Progenitor cell of endocrine pancreas (in vitro differentiated cells): ENCODE measurements at regions not wholly inside any gene's neighbourhood (a gene's known extent, or its start where the extent isn't known, plus 50 kb on each side); places are given as distances from the start of the nearest gene placed in this dataset.
A peak's percentile ranks its signal among the peaks of the same experiment; 100 is the strongest.

Experiments
- DNase-seq: peaks from one replicate; pipeline ENCODE4 v3.0.0; 2021; ENCODE audit warnings: low spot score; ENCODE audit not compliant: unreplicated experiment
- H3K27ac Mint-ChIP-seq: 2 replicates; pipeline ENCODE4 v1.8.0; 2021; ENCODE audit warnings: mild to moderate bottlenecking, moderate library complexity, mixed read lengths
- H3K27me3 Mint-ChIP-seq: 2 replicates; pipeline ENCODE4 v1.8.0; 2021; ENCODE audit warnings: mixed read lengths
- H3K36me3 Mint-ChIP-seq: 2 replicates; pipeline ENCODE4 v1.8.0; 2022; ENCODE audit warnings: mixed read lengths; ENCODE audit not compliant: insufficient read depth
- H3K4me1 Mint-ChIP-seq: 2 replicates; pipeline ENCODE4 v1.8.0; 2021; ENCODE audit warnings: low read depth, mixed read lengths
- H3K4me3 Mint-ChIP-seq: 2 replicates; pipeline ENCODE4 v1.8.0; 2021; ENCODE audit warnings: low read depth, mild to moderate bottlenecking, moderate library complexity, mixed read lengths
- H3K9me3 Mint-ChIP-seq: 2 replicates; pipeline ENCODE4 v1.8.0; 2021; ENCODE audit warnings: low read depth, mixed read lengths
- TF ChIP-seq, protein P1 (sequence below): fragments of 200-600 bp; sonication (generic); IDR thresholded peaks from one replicate; pipeline ENCODE4 v1.5.0; 2021; ENCODE audit warnings: antibody characterized with exemption, mild to moderate bottlenecking; ENCODE audit not compliant: unreplicated experiment

DNA sequence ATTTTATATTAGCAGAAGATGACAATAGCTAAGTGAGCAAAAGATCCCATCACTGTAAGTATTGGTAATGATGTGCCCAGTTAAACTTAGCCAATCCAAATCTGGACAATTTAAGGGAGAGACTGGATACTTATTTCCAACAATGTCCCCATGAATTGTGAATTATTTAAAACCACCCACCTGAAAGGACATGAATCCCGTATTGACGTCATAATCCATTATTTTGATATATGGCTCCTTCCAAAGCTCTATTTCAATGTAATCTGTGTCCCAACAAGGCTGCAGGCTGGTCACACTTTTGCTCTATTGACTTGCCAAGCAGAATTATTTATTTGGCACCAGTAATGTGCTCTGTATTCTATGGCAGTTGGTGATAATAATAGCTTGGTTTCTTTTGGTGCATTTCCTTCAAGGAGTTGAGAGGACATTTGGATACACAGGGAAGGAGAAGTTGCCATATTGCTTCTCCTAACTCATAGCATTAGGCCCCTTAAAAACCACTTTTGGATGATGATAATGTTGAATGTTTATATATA is 157.2 kb downstream of the NMUR2 start:
- H3K27ac Mint-ChIP-seq = no peak overlapping the region
- peaks cover 6% of the 10 kb centered on the region for H3K27me3 Mint-ChIP-seq
- no peaks in the 10 kb centered on the region for H3K4me1 Mint-ChIP-seq

DNA sequence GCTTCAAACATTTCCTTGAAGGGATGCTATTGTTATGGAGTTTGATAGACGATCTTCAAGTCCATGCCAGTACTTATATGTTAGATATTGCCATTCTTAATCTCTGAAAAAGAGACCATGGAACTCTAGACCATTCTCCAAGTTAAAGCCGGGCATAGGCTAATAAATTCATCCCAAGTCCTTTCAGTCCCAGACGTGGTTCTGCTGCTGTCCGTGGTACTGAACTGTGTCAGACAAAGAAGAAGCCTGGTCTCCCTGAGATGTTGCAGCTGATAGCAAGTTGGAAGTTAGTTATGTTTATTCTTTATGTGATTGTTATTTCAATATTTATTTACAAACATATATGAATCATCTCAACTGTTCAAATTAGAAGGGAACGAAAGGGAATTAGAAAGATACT is 158.7 kb downstream of the NMUR2 start:
- no peaks in the 10 kb centered on the region for H3K36me3 Mint-ChIP-seq
- no peak overlapping the region for H3K4me3 Mint-ChIP-seq
- no peak overlapping the region for H3K27ac Mint-ChIP-seq

More for the DNA sequence above, 157.2 kb downstream of the NMUR2 start:
- Mint-ChIP-seq H3K36me3 (no peaks in the 10 kb centered on the region), H3K9me3 (no peaks in the 10 kb centered on the region), H3K4me3 (no peak overlapping the region)
- TF ChIP-seq, protein P1, sequence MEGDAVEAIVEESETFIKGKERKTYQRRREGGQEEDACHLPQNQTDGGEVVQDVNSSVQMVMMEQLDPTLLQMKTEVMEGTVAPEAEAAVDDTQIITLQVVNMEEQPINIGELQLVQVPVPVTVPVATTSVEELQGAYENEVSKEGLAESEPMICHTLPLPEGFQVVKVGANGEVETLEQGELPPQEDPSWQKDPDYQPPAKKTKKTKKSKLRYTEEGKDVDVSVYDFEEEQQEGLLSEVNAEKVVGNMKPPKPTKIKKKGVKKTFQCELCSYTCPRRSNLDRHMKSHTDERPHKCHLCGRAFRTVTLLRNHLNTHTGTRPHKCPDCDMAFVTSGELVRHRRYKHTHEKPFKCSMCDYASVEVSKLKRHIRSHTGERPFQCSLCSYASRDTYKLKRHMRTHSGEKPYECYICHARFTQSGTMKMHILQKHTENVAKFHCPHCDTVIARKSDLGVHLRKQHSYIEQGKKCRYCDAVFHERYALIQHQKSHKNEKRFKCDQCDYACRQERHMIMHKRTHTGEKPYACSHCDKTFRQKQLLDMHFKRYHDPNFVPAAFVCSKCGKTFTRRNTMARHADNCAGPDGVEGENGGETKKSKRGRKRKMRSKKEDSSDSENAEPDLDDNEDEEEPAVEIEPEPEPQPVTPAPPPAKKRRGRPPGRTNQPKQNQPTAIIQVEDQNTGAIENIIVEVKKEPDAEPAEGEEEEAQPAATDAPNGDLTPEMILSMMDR = no peak
- DNase-seq = no peak

GRCh38 chr5:152237531-152237930 is 167.5 kb downstream of the NMUR2 start:
- Mint-ChIP-seq H3K27me3 (no peaks in the 10 kb centered on the region), H3K9me3 (no peaks in the 10 kb centered on the region), H3K36me3 (no peaks in the 10 kb centered on the region), H3K4me1 (no peaks in the 10 kb centered on the region), H3K4me3 (no peak overlapping the region), H3K27ac (no peak overlapping the region)
- DNase-seq = no peak
- TF ChIP-seq, protein P1 = no peak

More for the DNA sequence above, 158.7 kb downstream of the NMUR2 start:
- H3K27me3 Mint-ChIP-seq = peaks cover 6% of the 10 kb centered on the region
- peak; percentile 59 for DNase-seq
- H3K4me1 Mint-ChIP-seq = no peaks in the 10 kb centered on the region
- TF ChIP-seq, protein P1 = no peak
- H3K9me3 Mint-ChIP-seq = no peaks in the 10 kb centered on the region

DNA sequence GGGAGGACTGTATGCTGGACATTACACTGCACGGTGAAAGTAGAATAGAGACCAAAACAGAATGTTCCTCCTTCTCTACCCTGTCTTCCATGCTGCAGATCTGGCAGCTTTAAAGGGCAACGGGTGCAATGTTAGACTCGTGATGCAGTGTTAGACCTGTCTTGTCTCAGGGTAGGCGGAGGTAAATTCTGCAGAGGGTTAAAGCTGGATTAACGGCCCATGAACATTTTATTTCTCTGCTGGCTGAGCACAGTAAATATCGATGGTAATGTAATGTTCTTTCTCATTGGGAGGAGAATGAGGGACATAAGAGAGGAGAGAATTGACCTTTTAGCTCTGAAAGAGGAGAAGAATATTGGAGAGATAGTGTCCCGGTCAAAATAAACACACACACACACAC is 178.9 kb downstream of the NMUR2 start:
- H3K9me3 Mint-ChIP-seq = no peaks in the 10 kb centered on the region
- H3K4me1 Mint-ChIP-seq = no peaks in the 10 kb centered on the region
- no peak overlapping the region for H3K27ac Mint-ChIP-seq
- no peaks in the 10 kb centered on the region for H3K27me3 Mint-ChIP-seq
- TF ChIP-seq, protein P1 = no peak
- H3K4me3 Mint-ChIP-seq = no peak overlapping the region
- no peaks in the 10 kb centered on the region for H3K36me3 Mint-ChIP-seq
- no peak for DNase-seq

GRCh38 chr5:152221721-152222629 is 183.1 kb downstream of the NMUR2 start:
- H3K27ac Mint-ChIP-seq = no peak overlapping the region
- H3K9me3 Mint-ChIP-seq = no peaks in the 10 kb centered on the region
- H3K4me3 Mint-ChIP-seq = no peak overlapping the region
- peaks cover 8% of the 10 kb centered on the region for H3K4me1 Mint-ChIP-seq
- H3K36me3 Mint-ChIP-seq = no peaks in the 10 kb centered on the region
- H3K27me3 Mint-ChIP-seq = no peaks in the 10 kb centered on the region
- TF ChIP-seq, protein P1 = no peak
- no peak for DNase-seq
